Neural progenitor cell (in vitro differentiated cells): ENCODE measurements at regions not wholly inside any gene's neighbourhood (a gene's known extent, or its start where the extent isn't known, plus 50 kb on each side); places are given as distances from the start of the nearest gene placed in this dataset.
A peak's percentile ranks its signal among the peaks of the same experiment; 100 is the strongest.

ENCODE experiments used
- DNase-seq: peaks from one replicate; pipeline ENCODE4 v3.0.0-alpha.2; 2016; ENCODE audit warnings: low spot score
- H2AFZ ChIP-seq: fragments of 200-600 bp; sonication (generic); replicated peaks from 2 replicates; pipeline ENCODE4 v1.6.1; 2016; ENCODE audit warnings: antibody characterized with exemption
- H3F3A ChIP-seq: fragments of 200-600 bp; sonication (generic); 2 replicates; pipeline ENCODE4 v1.6.1; 2016; ENCODE audit warnings: antibody characterized with exemption, low read depth
- H3K27ac ChIP-seq: fragments of 200-600 bp; sonication (generic); 2 replicates; pipeline ENCODE4 v1.5.1; 2016; ENCODE audit warnings: mild to moderate bottlenecking
- H3K27me3 ChIP-seq: fragments of 200-600 bp; sonication (generic); 2 replicates; pipeline ENCODE4 v1.6.1; 2016; ENCODE audit warnings: mild to moderate bottlenecking, moderate library complexity
- H3K36me3 ChIP-seq: fragments of 200-600 bp; sonication (generic); 2 replicates; pipeline ENCODE4 v1.5.1; 2016
- H3K4me1 ChIP-seq: fragments of 200-600 bp; sonication (generic); 2 replicates; pipeline ENCODE4 v1.6.1; 2016; ENCODE audit warnings: mixed run types
- H3K4me2 ChIP-seq: fragments of 200-600 bp; sonication (generic); 2 replicates; pipeline ENCODE4 v1.6.1; 2016
- H3K4me3 ChIP-seq: fragments of 200-600 bp; sonication (generic); 2 replicates; pipeline ENCODE4 v1.5.1; 2016
- H3K79me2 ChIP-seq: fragments of 200-600 bp; sonication (generic); 2 replicates; pipeline ENCODE4 v1.6.1; 2016; ENCODE audit warnings: low read depth
- H3K9ac ChIP-seq: fragments of 200-600 bp; sonication (generic); 2 replicates; pipeline ENCODE4 v1.6.1; 2016
- H3K9me3 ChIP-seq: fragments of 200-600 bp; sonication (generic); 2 replicates; pipeline ENCODE4 v1.5.1; 2016; ENCODE audit warnings: low read depth
- H4K20me1 ChIP-seq: fragments of 200-600 bp; sonication (generic); 2 replicates; pipeline ENCODE4 v1.6.1; 2016; ENCODE audit warnings: low read depth
- H3K27ac Mint-ChIP-seq: 3 replicates; pipeline ENCODE4 v1.8.0; 2021; ENCODE audit warnings: mixed read lengths
- H3K27me3 Mint-ChIP-seq: 2 replicates; pipeline ENCODE4 v1.8.0; 2022; ENCODE audit warnings: low read depth, mild to moderate bottlenecking, inconsistent platforms, moderate library complexity, mixed read lengths; ENCODE audit not compliant: insufficient read depth
- H3K36me3 Mint-ChIP-seq: 3 replicates; pipeline ENCODE4 v1.8.0; 2021; ENCODE audit warnings: mixed read lengths
- H3K4me1 Mint-ChIP-seq: 3 replicates; pipeline ENCODE4 v1.8.0; 2021; ENCODE audit warnings: mixed read lengths
- H3K4me3 Mint-ChIP-seq: 3 replicates; pipeline ENCODE4 v1.8.0; 2021; ENCODE audit warnings: mild to moderate bottlenecking, moderate library complexity, mixed read lengths
- H3K9me3 Mint-ChIP-seq: 3 replicates; pipeline ENCODE4 v1.8.0; 2020; ENCODE audit warnings: mixed read lengths
- CTCF ChIP-seq: fragments of 200-600 bp; sonication (generic); IDR thresholded peaks from 2 replicates; pipeline ENCODE4 v1.5.1; 2017; ENCODE audit warnings: antibody characterized with exemption, mild to moderate bottlenecking
- EZH2 ChIP-seq: fragments of 200-600 bp; sonication (generic); IDR thresholded peaks from 2 replicates; pipeline ENCODE4 v1.6.1; 2017; ENCODE audit warnings: antibody characterized with exemption, mild to moderate bottlenecking, moderate library complexity
- EZH2phosphoT487 ChIP-seq: fragments of 200-600 bp; sonication (generic); IDR thresholded peaks from 2 replicates; pipeline ENCODE4 v1.6.1; 2017; ENCODE audit warnings: antibody characterized with exemption

GRCh38 chr2:67666386-67667053, 269.4 kb downstream of the ETAA1 start:
- DNase-seq: no peak
- peaks cover 4% of the 10 kb centered on the region for H3K4me1 ChIP-seq
- no peak overlapping the region for H3K4me2 ChIP-seq
- H3K79me2 ChIP-seq: no peaks in the 10 kb centered on the region
- no peaks in the 10 kb centered on the region for H3K27me3 Mint-ChIP-seq
- H3K4me3 ChIP-seq: no peak overlapping the region
- H3K27me3 ChIP-seq: no peaks in the 10 kb centered on the region
- TF ChIP-seq CTCF (no peak), EZH2 (no peak), EZH2phosphoT487 (no peak)
- no peaks in the 10 kb centered on the region for H3F3A ChIP-seq
- H3K36me3 Mint-ChIP-seq: no peaks in the 10 kb centered on the region
- no peaks in the 10 kb centered on the region for H4K20me1 ChIP-seq
- H3K9ac ChIP-seq: no peak overlapping the region
- H3K9me3 ChIP-seq: no peaks in the 10 kb centered on the region
- H3K4me1 Mint-ChIP-seq: no peaks in the 10 kb centered on the region
- no peaks in the 10 kb centered on the region for H3K9me3 Mint-ChIP-seq
- peak overlapping the region; percentile 10 for H2AFZ ChIP-seq
- H3K27ac ChIP-seq: no peak overlapping the region
- H3K36me3 ChIP-seq: no peaks in the 10 kb centered on the region
- no peak overlapping the region for H3K4me3 Mint-ChIP-seq
- H3K27ac Mint-ChIP-seq: no peak overlapping the region

GRCh38 chr2:67667054-67667908, 270.1 kb downstream of the ETAA1 start:
- Histone ChIP-seq H2AFZ (no peak overlapping the region), H3F3A (no peaks in the 10 kb centered on the region), H4K20me1 (no peaks in the 10 kb centered on the region), H3K36me3 (no peaks in the 10 kb centered on the region), H3K27ac (no peak overlapping the region), H3K4me1 (no peaks in the 10 kb centered on the region), H3K27me3 (no peaks in the 10 kb centered on the region), H3K79me2 (no peaks in the 10 kb centered on the region), H3K9me3 (no peaks in the 10 kb centered on the region), H3K4me2 (no peak overlapping the region), H3K9ac (no peak overlapping the region), H3K4me3 (no peak overlapping the region)
- H3K27me3 Mint-ChIP-seq: no peaks in the 10 kb centered on the region
- no peaks in the 10 kb centered on the region for H3K36me3 Mint-ChIP-seq
- no peak overlapping the region for H3K4me3 Mint-ChIP-seq
- H3K27ac Mint-ChIP-seq: no peak overlapping the region
- no peak for DNase-seq
- no peak for TF ChIP-seq EZH2phosphoT487
- no peak for TF ChIP-seq CTCF
- no peak for TF ChIP-seq EZH2
- no peaks in the 10 kb centered on the region for H3K4me1 Mint-ChIP-seq
- no peaks in the 10 kb centered on the region for H3K9me3 Mint-ChIP-seq

- H3K36me3 ChIP-seq: no peaks in the 10 kb centered on the region
- H3K4me1 Mint-ChIP-seq: no peaks in the 10 kb centered on the region
Measured at GRCh38 chr2:67668538-67668937, 271.4 kb downstream of the ETAA1 start.

More at GRCh38 chr2:67668538-67668937, 271.4 kb downstream of the ETAA1 start:
- Histone ChIP-seq H3K4me2 (no peak overlapping the region), H4K20me1 (no peaks in the 10 kb centered on the region), H2AFZ (no peak overlapping the region), H3K27ac (no peak overlapping the region), H3K9me3 (no peaks in the 10 kb centered on the region), H3K79me2 (no peaks in the 10 kb centered on the region), H3K4me3 (no peak overlapping the region), H3F3A (no peaks in the 10 kb centered on the region), H3K27me3 (no peaks in the 10 kb centered on the region), H3K4me1 (no peaks in the 10 kb centered on the region), H3K9ac (no peak overlapping the region)
- DNase-seq: no peak
- H3K27me3 Mint-ChIP-seq: no peaks in the 10 kb centered on the region
- no peaks in the 10 kb centered on the region for H3K9me3 Mint-ChIP-seq
- no peak overlapping the region for H3K27ac Mint-ChIP-seq
- H3K4me3 Mint-ChIP-seq: no peak overlapping the region
- TF ChIP-seq CTCF (no peak), EZH2 (no peak), EZH2phosphoT487 (no peak)
- H3K36me3 Mint-ChIP-seq: no peaks in the 10 kb centered on the region
